ENCODE measurements at regions not wholly inside any gene's neighbourhood (a gene's known extent, or its start where the extent isn't known, plus 50 kb on each side); places are given as distances from the start of the nearest gene placed in this dataset.

- Histone ChIP-seq H3K27ac (ENCODE audit: low read length) (no peak overlapping the region), H3K27me3 (ENCODE audit: control insufficient read depth, insufficient read depth, low read length) (no peaks in the 10 kb centered on the region), H3K9me3 (ENCODE audit: control insufficient read depth, insufficient read depth, low read depth, low read length) (no peaks in the 10 kb centered on the region), H3K36me3 (ENCODE audit: control insufficient read depth, insufficient read depth, low read length) (no peaks in the 10 kb centered on the region), H3K4me1 (ENCODE audit: control insufficient read depth, insufficient read depth, low read length) (no peaks in the 10 kb centered on the region), H3K4me3 (ENCODE audit: low read depth in 2 of 2, low read length in 2 of 2) (no peak overlapping the region)
- ChIA-PET CTCF (no interaction called here), POLR2A (no interaction called here)
- TF ChIP-seq POLR2AphosphoS5 (IDR thresholded peaks at IDR 0.05; ENCODE audit: low read depth, low read length) (no peak), CTCF (IDR thresholded peaks at IDR 0.05) (no peak), TCF7L2 (IDR thresholded peaks at IDR 0.05; ENCODE audit: low read depth, low read length) (no peak), REST (IDR thresholded peaks at IDR 0.05; ENCODE audit: insufficient read depth in 1 of 2, low read depth in 2 of 2, low read length in 1 of 2) (no peak), SIN3A (IDR thresholded peaks at IDR 0.05; ENCODE audit: borderline replicate concordance, insufficient read depth, low read depth, low read length) (no peak)
- in situ Hi-C loops (cut with HindIII; ENCODE audit: low pct_unique_long_range_greater_than_20kb, low sequenced_read_pairs) (no loop called here), intact Hi-C loops (cut with micrococcal nuclease; ENCODE audit: unreplicated experiment) (no loop called here)
- no TSS peak for BruUV-seq (replicated peaks)
- no peak for DNase-seq (ENCODE audit: low read depth, low spot score)
- ATAC-seq, result no peak
These were observed 825.5 kb downstream of the TLR4 start for GRCh38 chr9:118529624-118530214.

- TF ChIP-seq CTCF (IDR thresholded peaks at IDR 0.05), result no peak
- TF ChIP-seq POLR2AphosphoS5 (IDR thresholded peaks at IDR 0.05; ENCODE audit: low read depth, low read length), result no peak
- TF ChIP-seq REST (IDR thresholded peaks at IDR 0.05; ENCODE audit: insufficient read depth in 1 of 2, low read depth in 2 of 2, low read length in 1 of 2), result no peak
- no peak for TF ChIP-seq SIN3A (IDR thresholded peaks at IDR 0.05; ENCODE audit: borderline replicate concordance, insufficient read depth, low read depth, low read length)
- TF ChIP-seq TCF7L2 (IDR thresholded peaks at IDR 0.05; ENCODE audit: low read depth, low read length), result no peak
- intact Hi-C loops (cut with micrococcal nuclease; ENCODE audit: unreplicated experiment) (no loop called here), in situ Hi-C loops (cut with HindIII; ENCODE audit: low pct_unique_long_range_greater_than_20kb, low sequenced_read_pairs) (no loop called here)
- Histone ChIP-seq H3K36me3 (ENCODE audit: control insufficient read depth, insufficient read depth, low read length) (no peaks in the 10 kb centered on the region), H3K9me3 (ENCODE audit: control insufficient read depth, insufficient read depth, low read depth, low read length) (no peaks in the 10 kb centered on the region), H3K4me1 (ENCODE audit: control insufficient read depth, insufficient read depth, low read length) (no peaks in the 10 kb centered on the region), H3K27me3 (ENCODE audit: control insufficient read depth, insufficient read depth, low read length) (no peaks in the 10 kb centered on the region), H3K4me3 (ENCODE audit: low read depth in 2 of 2, low read length in 2 of 2) (no peak overlapping the region), H3K27ac (ENCODE audit: low read length) (no peak overlapping the region)
- ChIA-PET POLR2A (no interaction called here), CTCF (no interaction called here)
- BruUV-seq (replicated peaks), result no TSS peak
- no peak for ATAC-seq
- no peak for DNase-seq (ENCODE audit: low read depth, low spot score)
These were observed 828.4 kb downstream of the TLR4 start for GRCh38 chr9:118532592-118532991.

All from Panc1 (cell line).